Esophagus muscularis mucosa (tissue), 4 donors: ENCODE measurements at regions not wholly inside any gene's neighbourhood (a gene's known extent, or its start where the extent isn't known, plus 50 kb on each side); places are given as distances from the start of the nearest gene placed in this dataset.

Source experiments
- DNase-seq: peaks from one replicate; pipeline ENCODE4 v3.0.0-alpha.2; 2017; ENCODE audit errors: extremely low spot score
- H3K27ac ChIP-seq, 4 donors: fragments of 200-600 bp; sonication (generic); replicated peaks in 1 of 4; 1 replicate in 3 of 4; 2 replicates in 1 of 4; pipeline ENCODE4 v1.5.1; 2016 to 2019; ENCODE audit warnings: mild to moderate bottlenecking in 1 of 4
- H3K27me3 ChIP-seq, 4 donors: fragments of 200-600 bp; sonication (generic); one replicate each; pipeline versions ENCODE4 v1.5.1 to v1.6.0; 2016 to 2019
- H3K36me3 ChIP-seq, 4 donors: fragments of 200-600 bp; sonication (generic); one replicate each; pipeline ENCODE4 v1.5.1; 2016 to 2019
- H3K4me1 ChIP-seq, 4 donors: fragments of 200-600 bp; sonication (generic); one replicate each; pipeline ENCODE4 v1.5.1; 2016 to 2019
- H3K4me3 ChIP-seq, 4 donors: fragments of 200-600 bp; sonication (generic); 1 replicate in 2 of 4; 2 replicates in 2 of 4; pipeline ENCODE4 v1.5.1; 2016 to 2019; ENCODE audit warnings: mild to moderate bottlenecking in 4 of 4, moderate library complexity in 1 of 4
- H3K9me3 ChIP-seq, 4 donors: fragments of 200-600 bp; sonication (generic); 1 replicate in 3 of 4; 2 replicates in 1 of 4; pipeline ENCODE4 v1.5.1; 2016 to 2019
- EP300 ChIP-seq: sonication (generic); formaldehyde crosslinking; IDR thresholded peaks from one replicate; pipeline ENCODE4 v1.6.1; 2017; ENCODE audit warnings: antibody characterized with exemption
- POLR2A ChIP-seq: fragments of 450-650 bp; IDR thresholded peaks from one replicate; pipeline ENCODE4 v1.6.1; 2017; ENCODE audit warnings: antibody characterized with exemption, moderate library complexity, mild to moderate bottlenecking, low read depth
- POLR2AphosphoS5 ChIP-seq, 2 donors: sonication (generic); formaldehyde crosslinking; IDR thresholded peaks; one replicate each; pipeline ENCODE4 v1.6.1; 2017; ENCODE audit warnings: antibody characterized with exemption in 2 of 2
- WGBS: methylation state at CpG from one replicate; pipeline ENCODE4 v1.1.5; 2018; 5-methylcytosine and 5-hydroxymethylcytosine counted together
- intact Hi-C: fragments of 100-400 bp; cut with DNase I; formaldehyde crosslinking; loops from one replicate; pipeline ENCODE4 v1.15.1; 2023
- TF ChIP-seq, protein P1 (sequence below), 3 experiments: fragments of 200-600 bp in 2 of 3; fragments of 450-650 bp in 1 of 3; sonication (generic) in 2 of 3; IDR thresholded peaks; one replicate each; pipeline ENCODE4 v1.5.1; 2017 to 2019; ENCODE audit warnings: antibody characterized with exemption in 3 of 3, mild to moderate bottlenecking in 2 of 3, moderate library complexity in 1 of 3

DNA sequence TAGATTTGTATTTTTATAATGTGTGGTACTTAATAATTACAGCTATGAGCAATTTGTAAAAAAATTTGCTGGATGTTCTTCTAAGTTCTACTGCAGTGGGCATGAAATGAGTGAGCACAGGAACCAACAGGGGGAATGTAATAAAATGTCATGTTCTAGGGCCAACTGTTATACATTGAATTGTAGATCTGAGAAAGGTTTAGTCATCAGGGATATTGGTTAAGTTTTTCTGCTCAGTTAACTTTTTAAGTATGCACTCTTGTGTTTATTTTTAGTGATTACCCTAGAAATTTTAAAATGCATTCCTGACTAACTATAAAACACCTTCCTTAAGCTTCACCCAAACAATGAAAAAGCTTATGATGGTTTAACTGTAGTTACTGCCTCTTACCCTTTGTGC lies 101.8 kb downstream of the CAND1 start:
- Histone ChIP-seq H3K4me1 (no peaks in the 10 kb centered on the region), H3K36me3 (no peaks in the 10 kb centered on the region), H3K27me3 (no peaks in the 10 kb centered on the region), H3K4me3 (no peak overlapping the region), H3K27ac (no peak overlapping the region), H3K9me3 (no peaks in the 10 kb centered on the region)
- intact Hi-C loops: no loop called here
- no peak for TF ChIP-seq EP300
- TF ChIP-seq, protein P1, sequence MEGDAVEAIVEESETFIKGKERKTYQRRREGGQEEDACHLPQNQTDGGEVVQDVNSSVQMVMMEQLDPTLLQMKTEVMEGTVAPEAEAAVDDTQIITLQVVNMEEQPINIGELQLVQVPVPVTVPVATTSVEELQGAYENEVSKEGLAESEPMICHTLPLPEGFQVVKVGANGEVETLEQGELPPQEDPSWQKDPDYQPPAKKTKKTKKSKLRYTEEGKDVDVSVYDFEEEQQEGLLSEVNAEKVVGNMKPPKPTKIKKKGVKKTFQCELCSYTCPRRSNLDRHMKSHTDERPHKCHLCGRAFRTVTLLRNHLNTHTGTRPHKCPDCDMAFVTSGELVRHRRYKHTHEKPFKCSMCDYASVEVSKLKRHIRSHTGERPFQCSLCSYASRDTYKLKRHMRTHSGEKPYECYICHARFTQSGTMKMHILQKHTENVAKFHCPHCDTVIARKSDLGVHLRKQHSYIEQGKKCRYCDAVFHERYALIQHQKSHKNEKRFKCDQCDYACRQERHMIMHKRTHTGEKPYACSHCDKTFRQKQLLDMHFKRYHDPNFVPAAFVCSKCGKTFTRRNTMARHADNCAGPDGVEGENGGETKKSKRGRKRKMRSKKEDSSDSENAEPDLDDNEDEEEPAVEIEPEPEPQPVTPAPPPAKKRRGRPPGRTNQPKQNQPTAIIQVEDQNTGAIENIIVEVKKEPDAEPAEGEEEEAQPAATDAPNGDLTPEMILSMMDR (IDR thresholded peaks at IDR 0.05): no peak
- no peak for TF ChIP-seq POLR2A
- no peak for TF ChIP-seq POLR2AphosphoS5 (IDR thresholded peaks at IDR 0.05)
- DNase-seq: no peak

DNA sequence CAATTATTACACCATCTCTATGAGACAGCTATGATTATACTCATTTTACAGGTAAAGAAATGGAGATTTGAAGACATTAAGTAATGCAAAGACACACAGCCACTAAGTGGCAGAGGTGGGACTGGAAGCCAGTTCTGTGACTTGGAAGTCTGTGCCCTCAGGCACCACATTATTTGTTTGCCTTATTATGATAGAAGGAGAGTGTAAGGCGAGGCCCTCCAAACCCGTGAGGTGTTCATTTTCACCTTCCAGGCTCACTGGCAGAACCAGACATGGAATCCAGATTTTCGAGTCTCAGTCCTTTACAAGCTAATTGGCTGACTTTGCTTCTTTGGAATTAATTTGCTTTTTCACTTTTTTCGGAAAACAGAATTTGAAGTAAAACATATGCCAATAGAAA lies 107.9 kb downstream of the CAND1 start:
- H3K27me3 ChIP-seq: no peaks in the 10 kb centered on the region
- H3K36me3 ChIP-seq: no peaks in the 10 kb centered on the region
- WGBS: 93% methylated on average over 4 of the region's 4 CpGs
- intact Hi-C loops: no loop called here
- no peak for DNase-seq
- TF ChIP-seq POLR2A (no peak), POLR2AphosphoS5 (IDR thresholded peaks at IDR 0.05) (no peak), EP300 (no peak)
- TF ChIP-seq, protein P1 (IDR thresholded peaks at IDR 0.05): no peak
- H3K4me1 ChIP-seq: no peaks in the 10 kb centered on the region
- H3K27ac ChIP-seq: no peak overlapping the region
- no peak overlapping the region for H3K4me3 ChIP-seq
- no peaks in the 10 kb centered on the region for H3K9me3 ChIP-seq

DNA sequence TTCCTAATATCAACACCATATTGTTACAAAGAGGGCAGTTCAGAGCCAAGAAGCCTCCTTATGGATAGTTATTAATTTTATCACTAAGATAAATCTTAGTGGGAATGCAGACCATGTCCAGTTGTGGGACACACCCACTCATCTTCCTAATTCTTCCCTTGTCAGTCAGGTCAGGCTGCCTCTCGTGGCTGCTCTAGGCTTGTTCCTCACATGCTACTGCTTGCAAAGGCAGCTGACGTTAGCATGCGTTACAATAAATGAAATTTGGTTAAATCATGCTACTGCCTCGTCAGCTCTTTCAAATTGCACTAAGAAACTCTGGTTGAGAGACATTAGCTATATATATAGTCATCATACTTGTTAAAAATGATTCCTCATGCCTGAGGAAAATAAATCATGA lies 108.4 kb downstream of the CAND1 start:
- no peak for TF ChIP-seq EP300
- TF ChIP-seq, protein P1 (IDR thresholded peaks at IDR 0.05): no peak
- TF ChIP-seq POLR2AphosphoS5 (IDR thresholded peaks at IDR 0.05): no peak
- TF ChIP-seq POLR2A: no peak
- DNase-seq: no peak
- no peaks in the 10 kb centered on the region for H3K9me3 ChIP-seq
- H3K36me3 ChIP-seq: no peaks in the 10 kb centered on the region
- 90% methylated on average over 4 of the region's 4 CpGs for WGBS
- no peak overlapping the region for H3K4me3 ChIP-seq
- H3K4me1 ChIP-seq: no peaks in the 10 kb centered on the region
- H3K27me3 ChIP-seq: no peaks in the 10 kb centered on the region
- H3K27ac ChIP-seq: no peak overlapping the region
- intact Hi-C loops: no loop called here

DNA sequence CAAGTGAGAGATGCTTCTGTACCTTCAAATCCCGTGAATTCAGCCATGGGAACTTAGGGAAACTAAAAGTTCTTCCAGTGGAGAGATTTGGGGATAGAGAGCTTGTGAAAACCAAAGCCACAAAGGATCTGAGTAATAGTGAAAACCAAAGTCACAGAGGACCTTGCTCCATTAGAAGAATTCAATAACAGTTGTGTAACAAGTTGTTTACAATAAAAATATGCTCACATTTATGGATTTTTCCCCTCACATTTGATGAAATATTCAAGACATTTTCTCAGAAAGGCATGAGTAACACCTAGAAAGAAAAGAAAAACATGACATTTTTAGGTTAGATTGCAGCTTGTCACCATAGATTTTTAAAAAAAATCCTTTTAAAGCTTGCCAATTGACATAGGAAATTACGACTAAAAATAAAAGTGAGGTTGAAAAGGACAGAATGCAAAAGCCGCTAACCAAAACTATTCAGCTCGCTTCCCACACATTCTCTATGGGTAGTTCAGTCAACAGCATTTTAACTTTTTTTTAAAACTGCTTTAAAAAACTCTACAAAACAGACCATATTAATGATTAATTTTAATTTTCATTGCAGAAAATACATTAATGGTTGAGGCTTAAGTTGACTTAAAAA lies 113.2 kb downstream of the CAND1 start:
- no peaks in the 10 kb centered on the region for H3K9me3 ChIP-seq
- 63% methylated on average over 4 of the region's 4 CpGs for WGBS
- H3K27ac ChIP-seq: no peak overlapping the region
- H3K27me3 ChIP-seq: no peaks in the 10 kb centered on the region
- H3K4me1 ChIP-seq: no peaks in the 10 kb centered on the region
- H3K36me3 ChIP-seq: no peaks in the 10 kb centered on the region
- TF ChIP-seq EP300 (no peak), POLR2AphosphoS5 (IDR thresholded peaks at IDR 0.05) (no peak), POLR2A (no peak)
- TF ChIP-seq, protein P1 (IDR thresholded peaks at IDR 0.05): no peak
- intact Hi-C loops: no loop called here
- no peak for DNase-seq
- H3K4me3 ChIP-seq: no peak overlapping the region

DNA sequence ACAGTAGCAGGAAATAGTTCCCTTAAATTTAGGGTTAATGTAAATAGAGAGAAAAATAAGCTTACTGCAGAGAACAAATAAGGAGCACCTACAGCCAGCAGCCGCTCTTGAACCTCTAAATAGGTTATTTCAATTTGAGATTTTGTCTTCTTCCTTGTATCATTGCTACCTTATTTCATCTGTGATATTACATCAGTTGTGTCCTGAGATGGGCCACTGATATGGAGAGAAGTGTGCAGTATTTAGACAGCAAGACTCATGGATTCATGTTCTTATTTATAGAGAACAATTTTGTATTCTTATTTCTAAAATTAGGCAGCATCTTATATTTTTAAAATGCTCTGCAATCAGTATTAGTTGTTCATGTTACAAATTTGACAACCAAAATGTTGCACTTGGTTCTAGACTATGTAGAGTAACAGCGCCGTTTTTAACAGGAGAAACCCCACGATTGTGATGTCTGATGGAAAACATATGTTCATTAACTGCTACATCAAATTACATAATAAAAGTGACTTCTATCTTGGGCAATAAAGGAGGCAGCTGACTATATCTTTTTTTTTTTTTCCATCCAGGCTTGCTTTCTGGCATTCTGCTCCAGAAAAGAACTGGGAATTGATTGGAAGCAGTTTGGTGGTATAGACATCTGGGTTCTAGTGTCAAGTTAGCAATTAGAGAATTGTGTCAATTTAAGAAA lies 117.9 kb downstream of the CAND1 start:
- intact Hi-C loops: no loop called here
- Histone ChIP-seq H3K9me3 (no peaks in the 10 kb centered on the region), H3K36me3 (no peaks in the 10 kb centered on the region), H3K4me3 (no peak overlapping the region), H3K27ac (no peak overlapping the region), H3K4me1 (no peaks in the 10 kb centered on the region), H3K27me3 (no peaks in the 10 kb centered on the region)
- WGBS: 78% methylated on average over 4 of the region's 4 CpGs
- no peak for TF ChIP-seq POLR2A
- TF ChIP-seq POLR2AphosphoS5 (IDR thresholded peaks at IDR 0.05): no peak
- TF ChIP-seq, protein P1 (IDR thresholded peaks at IDR 0.05): no peak
- TF ChIP-seq EP300: no peak
- no peak for DNase-seq
